K562 (cell line): ENCODE measurements at regions not wholly inside any gene's neighbourhood (a gene's known extent, or its start where the extent isn't known, plus 50 kb on each side); places are given as distances from the start of the nearest gene placed in this dataset.

ENCODE experiments used
- ATAC-seq: fragments of 200-7000 bp; cut with Tn5 transposase; 3 replicates; pipeline ENCODE4 v1.9.1; 2020; ENCODE audit warnings: moderate library complexity
- BruUV-seq: library from RNA; stranded (reverse); fragments of 400-500 nt; replicated peaks from 2 replicates; lab custom pipeline; 2021; lab: Mats Ljungman, UMichigan
- CTCF ChIA-PET: fragments of 300-600 bp; formaldehyde crosslinking; extraction: SDS; loops from one replicate; lab custom pipeline; 2021; ENCODE audit warnings: low intra/inter-chr PET ratio; lab: Yijun Ruan, JAX
- POLR2A ChIA-PET: fragments of 300-600, 350-650 bp; sonication (Branson Sonifier 250); formaldehyde crosslinking; extraction: SDS; loops from one replicate; lab custom pipeline; 2021; ENCODE audit warnings: antibody characterized with exemption, inconsistent platforms; lab: Yijun Ruan, JAX
- DNase-seq, 4 experiments: peaks; one replicate each; pipeline versions ENCODE4 v3.0.0 to v3.0.0-alpha.2; 2011 to 2018; ENCODE audit warnings: low spot score in 3 of 4, mixed read lengths in 3 of 4; ENCODE audit errors: extremely low read depth in 1 of 4
- FAIRE-seq: peaks from 2 replicates; lab custom pipeline; 2011; peaks lifted over from hg19 to GRCh38; lab: Jason Lieb, UNC
- H2AFZ ChIP-seq: 2 replicates; pipeline ENCODE4 v1.6.0; 2011; ENCODE audit warnings: low read depth, low read length, control low read depth, inconsistent platforms
- H3K27ac ChIP-seq: fragments of 200-600 bp; 3 replicates; pipeline ENCODE4 v1.8.0; 2011; ENCODE audit warnings: low read depth, mild to moderate bottlenecking, control low read depth, inconsistent platforms, low read length, moderate library complexity, mixed read lengths; ENCODE audit errors: extremely low read depth
- H3K27me3 ChIP-seq, 2 experiments: fragments of 300-600 bp in 1 of 2; 2 replicates in 1 of 2; 3 replicates in 1 of 2; pipeline versions ENCODE4 v1.6.0 to v1.8.0; 2011; ENCODE audit warnings: inconsistent platforms in 2 of 2, low read length in 2 of 2, mild to moderate bottlenecking in 1 of 2, mixed read lengths in 1 of 2, moderate library complexity in 1 of 2; ENCODE audit not compliant: control insufficient read depth in 2 of 2, insufficient read depth in 2 of 2
- H3K36me3 ChIP-seq: fragments of 300-600 bp; 3 replicates; pipeline ENCODE4 v1.8.0; 2011; ENCODE audit warnings: mild to moderate bottlenecking, low read length, inconsistent platforms; ENCODE audit not compliant: control insufficient read depth, insufficient read depth
- H3K4me1 ChIP-seq, 2 experiments: fragments of 200-600 bp in 1 of 2; replicated peaks in 1 of 2; 2 replicates in 1 of 2; 3 replicates in 1 of 2; pipeline versions ENCODE4 v1.5.1 to v1.8.0; 2011; ENCODE audit warnings: inconsistent platforms in 2 of 2, low read length in 2 of 2, mild to moderate bottlenecking in 1 of 2, mixed read lengths in 1 of 2, moderate library complexity in 1 of 2; ENCODE audit not compliant: control insufficient read depth in 2 of 2, insufficient read depth in 2 of 2
- H3K4me2 ChIP-seq: 2 replicates; pipeline ENCODE4 v1.6.1; 2011; ENCODE audit warnings: low read length, control low read depth, inconsistent platforms, mixed read lengths; ENCODE audit not compliant: insufficient read depth
- H3K4me3 ChIP-seq: fragments of 200-600 bp; sonication (generic), shearing (Covaris generic); 2 replicates; pipeline ENCODE4 v1.5.1; 2016; ENCODE audit warnings: control low read depth, inconsistent platforms
- H3K79me2 ChIP-seq: fragments of 200-600 bp; 3 replicates; pipeline ENCODE4 v1.8.0; 2011; ENCODE audit warnings: low read length, inconsistent platforms; ENCODE audit not compliant: control insufficient read depth, insufficient read depth
- H3K9ac ChIP-seq, 2 experiments: 2 replicates each; pipeline versions ENCODE4 v1.6.0 to v1.6.1; 2011; ENCODE audit warnings: low read depth in 2 of 2, low read length in 2 of 2, control low read depth in 1 of 2, inconsistent platforms in 1 of 2, mild to moderate bottlenecking in 1 of 2, mixed read lengths in 1 of 2; ENCODE audit not compliant: insufficient read depth in 1 of 2
- H3K9me1 ChIP-seq: one replicate; pipeline ENCODE4 v1.6.0; 2011; ENCODE audit warnings: inconsistent platforms, mild to moderate bottlenecking, low read length, moderate library complexity; ENCODE audit not compliant: control insufficient read depth, insufficient read depth
- H3K9me3 ChIP-seq: replicated peaks from 2 replicates; pipeline ENCODE4 v1.5.1; 2011; ENCODE audit warnings: low read depth, low read length, inconsistent platforms; ENCODE audit not compliant: control insufficient read depth, insufficient read depth
- H4K20me1 ChIP-seq: replicated peaks from 2 replicates; pipeline ENCODE4 v1.6.1; 2011; ENCODE audit warnings: low read length, inconsistent platforms, mixed read lengths; ENCODE audit not compliant: control insufficient read depth, insufficient read depth
- BRD4 ChIP-seq: fragments of 200-600 bp; sonication (generic); IDR thresholded peaks from 2 replicates; pipeline ENCODE4 v1.6.1; 2017; ENCODE audit warnings: inconsistent platforms
- CBFA2T2 ChIP-seq: fragments of 450-650 bp; conservative IDR thresholded peaks from 2 replicates; pipeline ENCODE4 v1.6.1; 2017; ENCODE audit warnings: mild to moderate bottlenecking
- CBX3 ChIP-seq, 2 experiments: IDR thresholded peaks; 1 replicate in 1 of 2; 2 replicates in 1 of 2; pipeline ENCODE4 v1.6.1; 2012; ENCODE audit warnings: inconsistent platforms in 2 of 2, low read length in 2 of 2, borderline replicate concordance in 1 of 2, control low read depth in 1 of 2
- CEBPB ChIP-seq: fragments of 450-650 bp; IDR thresholded peaks from 2 replicates; pipeline ENCODE4 v1.6.1; 2016; ENCODE audit warnings: missing genetic modification characterization, missing compliant biosample characterization
- CTBP1 ChIP-seq: fragments of 450-650 bp; IDR thresholded peaks from 2 replicates; pipeline ENCODE4 v1.6.1; 2016; ENCODE audit warnings: borderline replicate concordance
- CXXC5 ChIP-seq: fragments of 250-450 bp; sonication (Bioruptor Pico); IDR thresholded peaks from 2 replicates; pipeline ENCODE4 v1.8.0; 2022; ENCODE audit warnings: inconsistent platforms, mild to moderate bottlenecking, moderate library complexity
- FOXK2 ChIP-seq, 2 experiments: fragments of 450-650 bp; IDR thresholded peaks in 1 of 2; conservative IDR thresholded peaks in 1 of 2; 2 replicates each; pipeline ENCODE4 v1.6.1; 2016; ENCODE audit warnings: low read depth in 2 of 2, mild to moderate bottlenecking in 1 of 2
- HDGF ChIP-seq: fragments of 450-650 bp; IDR thresholded peaks from 2 replicates; pipeline ENCODE4 v1.6.1; 2016
- KLF10 ChIP-seq: fragments of 250-450 bp; sonication (Bioruptor Pico); IDR thresholded peaks from 2 replicates; pipeline ENCODE4 v1.6.1; 2021; ENCODE audit warnings: matching md5 sums
- NCOA1 ChIP-seq: fragments of 450-650 bp; IDR thresholded peaks from 2 replicates; pipeline ENCODE4 v1.6.1; 2016; ENCODE audit warnings: low read depth
- NR2F6 ChIP-seq: fragments of 450-650 bp; formaldehyde crosslinking; IDR thresholded peaks from 2 replicates; pipeline ENCODE4 v1.4.0; 2020; ENCODE audit warnings: mild to moderate bottlenecking
- POLR2H ChIP-seq: IDR thresholded peaks from 2 replicates; pipeline ENCODE4 v1.6.1; 2016; ENCODE audit warnings: missing genetic modification characterization, low read depth, mild to moderate bottlenecking, control low read depth, missing compliant biosample characterization, moderate library complexity
- RAD21 ChIP-seq, 2 experiments: fragments of 250-450 bp in 1 of 2; fragments of 450-650 bp in 1 of 2; sonication (Bioruptor Pico) in 1 of 2; formaldehyde crosslinking in 1 of 2; IDR thresholded peaks in 1 of 2; conservative IDR thresholded peaks in 1 of 2; 2 replicates each; pipeline versions ENCODE4 v1.4.0 to v1.8.0; 2020 to 2022; ENCODE audit warnings: mild to moderate bottlenecking in 2 of 2, moderate library complexity in 1 of 2
- TRIM28 ChIP-seq: fragments of 450-650 bp; IDR thresholded peaks from 2 replicates; pipeline ENCODE4 v1.6.1; 2017
- ZBTB12 ChIP-seq: fragments of 250-450 bp; sonication (Bioruptor Pico); IDR thresholded peaks from 2 replicates; pipeline ENCODE4 v1.4.0; 2020
- ZBTB17 ChIP-seq: fragments of 450-650 bp; formaldehyde crosslinking; IDR thresholded peaks from 2 replicates; pipeline ENCODE4 v1.4.0; 2020; ENCODE audit warnings: mild to moderate bottlenecking
- ZNF175 ChIP-seq: fragments of 200-800 bp; sonication (Bioruptor generic); IDR thresholded peaks from 2 replicates; pipeline ENCODE4 v1.6.1; 2016; ENCODE audit warnings: low read depth, mild to moderate bottlenecking, missing genetic modification characterization, missing compliant biosample characterization
- ZNF324 ChIP-seq: fragments of 250-450 bp; sonication (Bioruptor Pico); IDR thresholded peaks from 2 replicates; pipeline ENCODE4 v1.4.0; 2020; ENCODE audit warnings: mild to moderate bottlenecking
- ZNF696 ChIP-seq: fragments of 250-450 bp; sonication (Bioruptor Pico); conservative IDR thresholded peaks from 2 replicates; pipeline ENCODE4 v1.4.0; 2020; ENCODE audit warnings: mild to moderate bottlenecking, moderate library complexity
- ZNF76 ChIP-seq: fragments of 250-450 bp; sonication (Bioruptor Pico); IDR thresholded peaks from 2 replicates; pipeline ENCODE4 v1.4.0; 2020; ENCODE audit warnings: mild to moderate bottlenecking, moderate library complexity, borderline replicate concordance
- ZNF780A ChIP-seq: fragments of 250-450 bp; sonication (Bioruptor Pico); IDR thresholded peaks from 2 replicates; pipeline ENCODE4 v1.5.0; 2021; ENCODE audit warnings: mild to moderate bottlenecking
- WGBS: fragments of 100-300 bp; shearing (Covaris generic); methylation state at CpG from one replicate; pipeline ENCODE4 v1.1.6; 2016; ENCODE audit warnings: low coverage, mixed read lengths; ENCODE audit not compliant: insufficient coverage; ENCODE audit errors: missing lambda C conversion rate; 5-methylcytosine and 5-hydroxymethylcytosine counted together
- in situ Hi-C: fragments of 300-500 bp; cut with MboI; formaldehyde crosslinking; loops from 4 replicates; pipeline ENCODE4 v1.15.0; 2018; ENCODE audit warnings: inconsistent platforms, mixed read lengths
- intact Hi-C: fragments of 100-400 bp; cut with micrococcal nuclease; formaldehyde crosslinking; loops from 2 replicates; pipeline ENCODE4 v1.14.2; 2022
- TF ChIP-seq, protein P1 (sequence below): fragments of 250-450 bp; sonication (Bioruptor Pico); IDR thresholded peaks from 2 replicates; pipeline ENCODE4 v1.8.0; 2021; ENCODE audit warnings: mild to moderate bottlenecking, moderate library complexity

GRCh38 chr16:85377388-85378144, 235.6 kb upstream of the GSE1 start:
- H3K4me1 ChIP-seq: peaks cover 74 to 100% of the 10 kb centered on the region in 2 experiments
- peak overlapping the region in 1 of 2 experiments; percentile 80; a peak in 2 of 4 replicates for H3K9ac ChIP-seq
- ATAC-seq (peak; percentile 50), DNase-seq (peak; percentile 86 to 93 (median 92)), FAIRE-seq (peak; percentile 89)
- peaks cover 20% of the 10 kb centered on the region; the same call in 2 of the 3 replicates for H3K79me2 ChIP-seq
- 9% methylated on average over 16 of the region's 16 CpGs for WGBS
- peak overlapping the region; percentile 66 for H3K4me2 ChIP-seq
- H3K36me3 ChIP-seq: no peaks in the 10 kb centered on the region
- ChIA-PET CTCF (no interaction called here), POLR2A (interaction anchor here (0.9 to 1.3 kb wide), 2 partner anchors 44 to 186 kb away, joined by 3 to 4 read pairs; no protein-coding TSS in a partner anchor)
- H3K4me3 ChIP-seq: no peak overlapping the region
- no peak overlapping the region for H2AFZ ChIP-seq
- no peaks in the 10 kb centered on the region for H3K9me1 ChIP-seq
- no peaks in the 10 kb centered on the region for H3K27me3 ChIP-seq
- intact Hi-C loops (no loop called here), in situ Hi-C loops (no loop called here)
- no TSS peak for BruUV-seq
- 0 out of 2 replicates have a peak, but pooled peaks cover under 1% of the 10 kb centered on the region for H3K9me3 ChIP-seq
- H4K20me1 ChIP-seq: peaks cover 8% of the 10 kb centered on the region
- peak overlapping the region; percentile 33; the same call in 2 of the 3 replicates for H3K27ac ChIP-seq
- TF ChIP-seq ZBTB12 (CRISPR knock-in tag) (no peak), CXXC5 (peak; percentile 88), ZNF780A (CRISPR knock-in tag) (no peak), FOXK2 (conservative IDR thresholded peaks at IDR 0.05 in 1 of 2, IDR thresholded peaks at IDR 0.05 in 1 of 2; ENCODE audit: low read depth in 2 of 2) (peak; percentile 70 to 77; a peak in 2 of 4 replicates), RAD21 (CRISPR knock-in tag; conservative IDR thresholded peaks at IDR 0.05 in 1 of 2, IDR thresholded peaks at IDR 0.05 in 1 of 2) (peak in 1 of 2 experiments; percentile 41; a peak in 2 of 4 replicates), ZNF324 (peak; percentile 24; the same call in 1 of the 2 replicates), NCOA1 (0 out of 2 replicates have a peak, but pooled peaks have one; percentile 16), CBX3 (IDR thresholded peaks at IDR 0.05; ENCODE audit: borderline replicate concordance in 1 of 2, low read length in 2 of 2) (peak in 1 of 2 experiments; percentile 53; a peak in 2 of 3 replicates), CTBP1 (peak; percentile 92), POLR2H (tag) (no peak), ZNF696 (CRISPR knock-in tag) (no peak), TRIM28 (peak; percentile 37; the same call in 1 of the 2 replicates), CEBPB (no peak), CBFA2T2 (peak; percentile 90), ZNF76 (CRISPR knock-in tag) (peak; percentile 53; the same call in 1 of the 2 replicates), ZNF175 (no peak), ZBTB17 (CRISPR knock-in tag) (peak; percentile 73; the same call in 1 of the 2 replicates), BRD4 (0 out of 2 replicates have a peak, but pooled peaks have one; percentile 43), HDGF (peak; percentile 53; the same call in 1 of the 2 replicates), KLF10 (CRISPR knock-in tag) (no peak), NR2F6 (CRISPR knock-in tag) (no peak)
- TF ChIP-seq, protein P1, sequence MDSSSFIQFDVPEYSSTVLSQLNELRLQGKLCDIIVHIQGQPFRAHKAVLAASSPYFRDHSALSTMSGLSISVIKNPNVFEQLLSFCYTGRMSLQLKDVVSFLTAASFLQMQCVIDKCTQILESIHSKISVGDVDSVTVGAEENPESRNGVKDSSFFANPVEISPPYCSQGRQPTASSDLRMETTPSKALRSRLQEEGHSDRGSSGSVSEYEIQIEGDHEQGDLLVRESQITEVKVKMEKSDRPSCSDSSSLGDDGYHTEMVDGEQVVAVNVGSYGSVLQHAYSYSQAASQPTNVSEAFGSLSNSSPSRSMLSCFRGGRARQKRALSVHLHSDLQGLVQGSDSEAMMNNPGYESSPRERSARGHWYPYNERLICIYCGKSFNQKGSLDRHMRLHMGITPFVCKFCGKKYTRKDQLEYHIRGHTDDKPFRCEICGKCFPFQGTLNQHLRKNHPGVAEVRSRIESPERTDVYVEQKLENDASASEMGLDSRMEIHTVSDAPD (CRISPR knock-in tag): no peak
